GM21825 (cell line): ENCODE measurements at regions not wholly inside any gene's neighbourhood (a gene's known extent, or its start where the extent isn't known, plus 50 kb on each side); places are given as distances from the start of the nearest gene placed in this dataset.
"Not testable (repeated sequence)": the region's sequence is repeated elsewhere in the genome, so short reads cannot be mapped to it uniquely, and the experiment has no call there.

ENCODE experiments used
- ATAC-seq: cut with Tn5 transposase; IDR thresholded peaks from one replicate; pipeline ENCODE4 v1.9.1; 2021; ENCODE audit warnings: mild to moderate bottlenecking, moderate library complexity; ENCODE audit not compliant: unreplicated experiment

GRCh38 chr1:98575955-98576354 is 85.6 kb upstream of the SNX7 start:
- ATAC-seq, result no peak

- ATAC-seq, result no peak
Measured at GRCh38 chr1:98565951-98566350, 95.6 kb upstream of the SNX7 start.

- ATAC-seq, result no peak
Measured at GRCh38 chr1:98559291-98559690, 102.2 kb upstream of the SNX7 start.

GRCh38 chr1:98557895-98558294 is 103.6 kb upstream of the SNX7 start:
- no peak for ATAC-seq

GRCh38 chr1:98556521-98557158 is 104.9 kb upstream of the SNX7 start:
- ATAC-seq, result no peak

GRCh38 chr1:98555814-98556213 is 105.7 kb upstream of the SNX7 start:
- no peak for ATAC-seq

GRCh38 chr1:98552576-98553074 is 108.9 kb upstream of the SNX7 start:
- ATAC-seq, result not testable (repeated sequence)

GRCh38 chr1:98550076-98550475 is 111.4 kb upstream of the SNX7 start:
- ATAC-seq, result no peak

- no peak for ATAC-seq
Measured at GRCh38 chr1:98546319-98546718, 115.2 kb upstream of the SNX7 start.

- no peak for ATAC-seq
Measured at GRCh38 chr1:98538106-98538505, 123.4 kb upstream of the SNX7 start.

GRCh38 chr1:98523256-98523655 is 138.3 kb upstream of the SNX7 start:
- ATAC-seq, result no peak

- no peak for ATAC-seq
Measured at GRCh38 chr1:98516306-98516705, 145.2 kb upstream of the SNX7 start.

- ATAC-seq, result no peak
Measured at GRCh38 chr1:98515744-98516143, 145.8 kb upstream of the SNX7 start.

- ATAC-seq, result not testable (repeated sequence)
Measured at GRCh38 chr1:98512216-98512615, 149.3 kb upstream of the SNX7 start.

GRCh38 chr1:98503771-98504170 is 157.8 kb upstream of the SNX7 start:
- no peak for ATAC-seq

GRCh38 chr1:98502937-98503336 is 158.6 kb upstream of the SNX7 start:
- no peak for ATAC-seq

GRCh38 chr1:98500324-98500723 is 161.2 kb upstream of the SNX7 start:
- ATAC-seq, result no peak

- ATAC-seq, result no peak
Measured at GRCh38 chr1:98498651-98499050, 162.9 kb upstream of the SNX7 start.

- ATAC-seq, result no peak
Measured at GRCh38 chr1:98497497-98497896, 164.0 kb upstream of the SNX7 start.

GRCh38 chr1:98496256-98496995 is 165.1 kb upstream of the SNX7 start:
- no peak for ATAC-seq

GRCh38 chr1:98493469-98493868 is 168.1 kb upstream of the SNX7 start:
- ATAC-seq, result no peak

GRCh38 chr1:98490099-98490498 is 171.4 kb upstream of the SNX7 start:
- no peak for ATAC-seq
